ENCODE measurements at regions not wholly inside any gene's neighbourhood (a gene's known extent, or its start where the extent isn't known, plus 50 kb on each side); places are given as distances from the start of the nearest gene placed in this dataset.

DNA sequence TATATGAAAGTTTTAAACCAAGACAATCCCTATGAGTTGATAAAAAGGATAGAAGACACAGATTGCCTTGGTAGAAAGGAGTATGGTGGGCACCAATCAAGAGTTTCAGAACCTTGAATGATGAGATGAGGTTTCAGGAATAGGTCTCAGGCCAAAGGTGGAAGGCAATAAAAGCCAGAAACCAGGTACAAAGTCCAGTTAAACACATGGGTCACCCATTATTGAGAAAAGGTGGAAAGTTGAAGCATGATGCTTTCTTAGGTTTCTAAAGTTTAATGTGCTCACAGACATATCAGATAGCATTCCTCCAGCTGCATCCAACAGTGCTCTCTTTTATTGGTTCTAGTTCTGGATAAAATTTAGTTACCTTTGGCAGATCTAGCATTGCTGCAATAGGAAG is 950.8 kb upstream of the SOX9 start:
- H3K4me3 ChIP-seq (ENCODE audit: extremely low read depth in 1 of 4, insufficient read depth in 2 of 4, low read depth in 3 of 4, low read length in 4 of 4), result no peak overlapping the region
- TF ChIP-seq BRCA1 (IDR thresholded peaks at IDR 0.05; ENCODE audit: low read depth, low read length) (no peak), KDM1A (IDR thresholded peaks at IDR 0.05; ENCODE audit: borderline replicate concordance, low read length) (no peak), TCF12 (IDR thresholded peaks at IDR 0.05; ENCODE audit: low read depth, low read length) (no peak), EZH2 (IDR thresholded peaks at IDR 0.05; ENCODE audit: low read depth, low read length, severe bottlenecking) (no peak), NANOG (IDR thresholded peaks at IDR 0.05; ENCODE audit: insufficient read depth, low read depth, low read length, poor library complexity, severe bottlenecking) (no peak), JUN (IDR thresholded peaks at IDR 0.05; ENCODE audit: low read depth, low read length) (no peak), GTF2F1 (IDR thresholded peaks at IDR 0.05; ENCODE audit: borderline replicate concordance, low read depth, low read length) (no peak)
- TF ChIP-seq, protein P1, sequence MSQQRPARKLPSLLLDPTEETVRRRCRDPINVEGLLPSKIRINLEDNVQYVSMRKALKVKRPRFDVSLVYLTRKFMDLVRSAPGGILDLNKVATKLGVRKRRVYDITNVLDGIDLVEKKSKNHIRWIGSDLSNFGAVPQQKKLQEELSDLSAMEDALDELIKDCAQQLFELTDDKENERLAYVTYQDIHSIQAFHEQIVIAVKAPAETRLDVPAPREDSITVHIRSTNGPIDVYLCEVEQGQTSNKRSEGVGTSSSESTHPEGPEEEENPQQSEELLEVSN (IDR thresholded peaks at IDR 0.05), result no peak
- H3K4ac ChIP-seq (replicated peaks; ENCODE audit: insufficient read length, low read depth, low read length), result no peak overlapping the region
- H4K91ac ChIP-seq (replicated peaks; ENCODE audit: insufficient read length, low read length), result no peak overlapping the region
- no peak overlapping the region for H3K27ac ChIP-seq (ENCODE audit: low read depth, low read length)
- H3K79me1 ChIP-seq (ENCODE audit: low read depth, low read length), result no peaks in the 10 kb centered on the region
- no peak overlapping the region for H2AK5ac ChIP-seq (ENCODE audit: low read depth, low read length)
- FAIRE-seq, result no peak
- H2BK5ac ChIP-seq (ENCODE audit: low read depth, low read length), result no peak overlapping the region
- H3K36me3 ChIP-seq (ENCODE audit: control insufficient read depth in 2 of 4, insufficient read depth in 4 of 4, low read length in 3 of 4), result no peaks in the 10 kb centered on the region
- H2BK20ac ChIP-seq (ENCODE audit: low read length), result no peak overlapping the region
- no peaks in the 10 kb centered on the region for H3K79me2 ChIP-seq (ENCODE audit: control insufficient read depth in 1 of 2, insufficient read depth in 2 of 2, low read length in 2 of 2)
- H4K20me1 ChIP-seq (replicated peaks in 1 of 2; ENCODE audit: control insufficient read depth in 1 of 2, insufficient read depth in 2 of 2, low read length in 2 of 2), result no peaks in the 10 kb centered on the region
- CTCF ChIA-PET (ENCODE audit: partially characterized antibody), result no interaction called here
- H3K9me3 ChIP-seq (ENCODE audit: insufficient read depth in 2 of 2, low read depth in 1 of 2, low read length in 1 of 2), result no peaks in the 10 kb centered on the region
- H3K23ac ChIP-seq (ENCODE audit: insufficient read length), result no peak overlapping the region
- H3K23me2 ChIP-seq (ENCODE audit: low read depth, low read length), result no peaks in the 10 kb centered on the region
- no peak overlapping the region for H2BK120ac ChIP-seq (replicated peaks; ENCODE audit: low read depth, low read length)
- no peak overlapping the region for H2AFZ ChIP-seq (ENCODE audit: low read length)
- H3K18ac ChIP-seq (ENCODE audit: extremely low read depth, low read length), result no peak overlapping the region
- no peak overlapping the region for H3K14ac ChIP-seq (ENCODE audit: insufficient read length)
- no peak overlapping the region for H3K4me2 ChIP-seq (ENCODE audit: insufficient read depth in 1 of 2, low read depth in 2 of 2, low read length in 2 of 2)
- no peak overlapping the region for H2BK15ac ChIP-seq (ENCODE audit: low read length)
- no peaks in the 10 kb centered on the region for H3K27me3 ChIP-seq (replicated peaks in 1 of 4; ENCODE audit: control insufficient read depth in 3 of 4, extremely low read depth in 1 of 4, insufficient read depth in 3 of 4, low read length in 3 of 4)
- DNase-seq (ENCODE audit: low read depth in 1 of 2, low spot score in 2 of 2), result no peak
- no peak overlapping the region for H3K9ac ChIP-seq (replicated peaks in 1 of 4; ENCODE audit: extremely low read depth in 1 of 4, low read depth in 3 of 4, low read length in 3 of 4)
- POLR2A ChIA-PET (ENCODE audit: partially characterized antibody), result no interaction called here
- no peak overlapping the region for H4K8ac ChIP-seq (ENCODE audit: extremely low read depth, insufficient read depth, low read length)
- no peak overlapping the region for H4K5ac ChIP-seq (ENCODE audit: insufficient read length, low read depth, low read length)
- H3K4me1 ChIP-seq (replicated peaks in 1 of 4; ENCODE audit: control insufficient read depth in 3 of 4, insufficient read depth in 4 of 4, low read length in 3 of 4), result no peaks in the 10 kb centered on the region
- no peak overlapping the region for H2BK12ac ChIP-seq (ENCODE audit: low read depth, low read length)
- no peak overlapping the region for H3K56ac ChIP-seq (replicated peaks; ENCODE audit: insufficient read length, low read depth, low read length)
